ENCODE measurements at regions not wholly inside any gene's neighbourhood (a gene's known extent, or its start where the extent isn't known, plus 50 kb on each side); places are given as distances from the start of the nearest gene placed in this dataset.

DNA sequence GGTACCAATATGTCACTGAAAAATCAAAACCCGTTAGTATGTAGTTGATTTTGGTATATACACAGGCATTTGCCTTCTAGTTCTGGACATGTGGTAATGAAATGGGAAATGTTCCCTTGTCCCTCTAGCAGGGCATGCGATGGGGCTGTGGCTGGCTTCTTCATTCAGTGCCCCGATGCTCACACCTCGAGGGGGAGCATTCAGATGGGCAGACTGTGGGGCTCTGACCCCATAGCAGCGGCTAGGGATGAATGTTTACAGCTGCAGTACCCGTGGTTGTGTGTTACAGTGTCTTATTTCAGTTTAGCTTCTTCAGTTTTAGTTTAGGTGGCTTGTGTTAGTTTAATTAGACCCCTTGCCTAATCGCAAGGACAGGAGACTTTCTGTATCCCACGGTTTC, 1741.0 kb upstream of the PCDH10 start:
- ChIA-PET POLR2A (no interaction called here), RAD21 (ENCODE audit: unreplicated experiment) (no interaction called here), SMC1A (ENCODE audit: uncharacterized antibody, unreplicated experiment) (interaction anchor here (1.0 kb wide), 1 partner anchor 14 kb away, joined by 3 read pairs; no protein-coding TSS in a partner anchor), CTCF (no interaction called here)
- no peaks in the 10 kb centered on the region for H3K79me2 ChIP-seq (ENCODE audit: control insufficient read depth, insufficient read depth, low read length)
- ATAC-seq (no peak), DNase-seq (ENCODE audit: low read depth, low spot score) (no peak), FAIRE-seq (no peak)
- H3K9me3 ChIP-seq (replicated peaks; ENCODE audit: control insufficient read depth, insufficient read depth, low read length): no peaks in the 10 kb centered on the region; the same call in 2 of the 3 replicates
- H3K4me2 ChIP-seq (ENCODE audit: control insufficient read depth, insufficient read depth): no peak overlapping the region
- H4K20me1 ChIP-seq (ENCODE audit: control insufficient read depth, insufficient read depth): no peaks in the 10 kb centered on the region
- intact Hi-C loops (cut with micrococcal nuclease; ENCODE audit: unreplicated experiment): no loop called here
- H3K9ac ChIP-seq (ENCODE audit: control insufficient read depth, insufficient read depth, low read length): no peak overlapping the region
- H3K27me3 ChIP-seq (replicated peaks in 1 of 2; ENCODE audit: control insufficient read depth in 2 of 2, insufficient read depth in 2 of 2, low read length in 1 of 2): no peaks in the 10 kb centered on the region
- H3K4me1 ChIP-seq (ENCODE audit: control insufficient read depth, insufficient read depth, low read length): no peaks in the 10 kb centered on the region
- TF ChIP-seq EED (IDR thresholded peaks at IDR 0.05; ENCODE audit: low read depth) (no peak), BHLHE40 (IDR thresholded peaks at IDR 0.05; ENCODE audit: borderline replicate concordance in 1 of 2, low read depth in 2 of 2, low read length in 1 of 2) (no peak), SIX5 (IDR thresholded peaks at IDR 0.05; ENCODE audit: low read depth, low read length, severe bottlenecking) (no peak), IRF4 (IDR thresholded peaks at IDR 0.05; ENCODE audit: low read depth, low read length) (no peak)
- TF ChIP-seq, protein P1, sequence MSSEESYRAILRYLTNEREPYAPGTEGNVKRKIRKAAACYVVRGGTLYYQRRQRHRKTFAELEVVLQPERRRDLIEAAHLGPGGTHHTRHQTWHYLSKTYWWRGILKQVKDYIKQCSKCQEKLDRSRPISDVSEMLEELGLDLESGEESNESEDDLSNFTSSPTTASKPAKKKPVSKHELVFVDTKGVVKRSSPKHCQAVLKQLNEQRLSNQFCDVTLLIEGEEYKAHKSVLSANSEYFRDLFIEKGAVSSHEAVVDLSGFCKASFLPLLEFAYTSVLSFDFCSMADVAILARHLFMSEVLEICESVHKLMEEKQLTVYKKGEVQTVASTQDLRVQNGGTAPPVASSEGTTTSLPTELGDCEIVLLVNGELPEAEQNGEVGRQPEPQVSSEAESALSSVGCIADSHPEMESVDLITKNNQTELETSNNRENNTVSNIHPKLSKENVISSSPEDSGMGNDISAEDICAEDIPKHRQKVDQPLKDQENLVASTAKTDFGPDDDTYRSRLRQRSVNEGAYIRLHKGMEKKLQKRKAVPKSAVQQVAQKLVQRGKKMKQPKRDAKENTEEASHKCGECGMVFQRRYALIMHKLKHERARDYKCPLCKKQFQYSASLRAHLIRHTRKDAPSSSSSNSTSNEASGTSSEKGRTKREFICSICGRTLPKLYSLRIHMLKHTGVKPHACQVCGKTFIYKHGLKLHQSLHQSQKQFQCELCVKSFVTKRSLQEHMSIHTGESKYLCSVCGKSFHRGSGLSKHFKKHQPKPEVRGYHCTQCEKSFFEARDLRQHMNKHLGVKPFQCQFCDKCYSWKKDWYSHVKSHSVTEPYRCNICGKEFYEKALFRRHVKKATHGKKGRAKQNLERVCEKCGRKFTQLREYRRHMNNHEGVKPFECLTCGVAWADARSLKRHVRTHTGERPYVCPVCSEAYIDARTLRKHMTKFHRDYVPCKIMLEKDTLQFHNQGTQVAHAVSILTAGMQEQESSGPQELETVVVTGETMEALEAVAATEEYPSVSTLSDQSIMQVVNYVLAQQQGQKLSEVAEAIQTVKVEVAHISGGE (CRISPR knock-in tag; IDR thresholded peaks at IDR 0.05): no peak
- TF ChIP-seq, protein P2, sequence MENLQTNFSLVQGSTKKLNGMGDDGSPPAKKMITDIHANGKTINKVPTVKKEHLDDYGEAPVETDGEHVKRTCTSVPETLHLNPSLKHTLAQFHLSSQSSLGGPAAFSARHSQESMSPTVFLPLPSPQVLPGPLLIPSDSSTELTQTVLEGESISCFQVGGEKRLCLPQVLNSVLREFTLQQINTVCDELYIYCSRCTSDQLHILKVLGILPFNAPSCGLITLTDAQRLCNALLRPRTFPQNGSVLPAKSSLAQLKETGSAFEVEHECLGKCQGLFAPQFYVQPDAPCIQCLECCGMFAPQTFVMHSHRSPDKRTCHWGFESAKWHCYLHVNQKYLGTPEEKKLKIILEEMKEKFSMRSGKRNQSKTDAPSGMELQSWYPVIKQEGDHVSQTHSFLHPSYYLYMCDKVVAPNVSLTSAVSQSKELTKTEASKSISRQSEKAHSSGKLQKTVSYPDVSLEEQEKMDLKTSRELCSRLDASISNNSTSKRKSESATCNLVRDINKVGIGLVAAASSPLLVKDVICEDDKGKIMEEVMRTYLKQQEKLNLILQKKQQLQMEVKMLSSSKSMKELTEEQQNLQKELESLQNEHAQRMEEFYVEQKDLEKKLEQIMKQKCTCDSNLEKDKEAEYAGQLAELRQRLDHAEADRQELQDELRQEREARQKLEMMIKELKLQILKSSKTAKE (IDR thresholded peaks at IDR 0.05; ENCODE audit: low read depth, poor library complexity, severe bottlenecking): no peak
- BruUV-seq (replicated peaks): no TSS peak
- no peaks in the 10 kb centered on the region for H3K36me3 ChIP-seq (ENCODE audit: control insufficient read depth in 2 of 2, insufficient read depth in 2 of 2, low read length in 1 of 2)
- no peak overlapping the region for H3K4me3 ChIP-seq
- in situ Hi-C loops (cut with MboI): no loop called here
- no peak overlapping the region for H3K27ac ChIP-seq (ENCODE audit: control insufficient read depth, insufficient read depth)
- 16% methylated on average over 8 of the region's 8 CpGs for WGBS (ENCODE audit: insufficient coverage, insufficient replicate concordance, low lambda C conversion rate, missing lambda C conversion rate)
- H2AFZ ChIP-seq (ENCODE audit: control insufficient read depth, low read depth, low read length): no peak overlapping the region

All from GM12878 (cell line).